ENCODE measurements at regions not wholly inside any gene's neighbourhood (a gene's known extent, or its start where the extent isn't known, plus 50 kb on each side); places are given as distances from the start of the nearest gene placed in this dataset.

GRCh38 chr6:146968041-146968760 is 236.0 kb upstream of the STXBP5 start:
- no peaks in the 10 kb centered on the region for H3K36me3 ChIP-seq (ENCODE audit: control insufficient read depth, insufficient read depth, low read length)
- no peak overlapping the region for H3K27ac ChIP-seq (ENCODE audit: insufficient read depth, low read length)
- H3K4me3 ChIP-seq (replicated peaks in 1 of 4; ENCODE audit: control extremely low read depth in 1 of 4, insufficient read depth in 1 of 4, low read depth in 3 of 4, low read length in 4 of 4): no peak overlapping the region
- no peak overlapping the region for H3K9ac ChIP-seq (ENCODE audit: insufficient read depth, low read length)
- H3K9me3 ChIP-seq (ENCODE audit: control insufficient read depth, insufficient read depth, low read depth, low read length): no peaks in the 10 kb centered on the region
- no peak for TF ChIP-seq EZH2 (IDR thresholded peaks at IDR 0.05; ENCODE audit: low read length, missing control alignments)
- TF ChIP-seq, protein P1, sequence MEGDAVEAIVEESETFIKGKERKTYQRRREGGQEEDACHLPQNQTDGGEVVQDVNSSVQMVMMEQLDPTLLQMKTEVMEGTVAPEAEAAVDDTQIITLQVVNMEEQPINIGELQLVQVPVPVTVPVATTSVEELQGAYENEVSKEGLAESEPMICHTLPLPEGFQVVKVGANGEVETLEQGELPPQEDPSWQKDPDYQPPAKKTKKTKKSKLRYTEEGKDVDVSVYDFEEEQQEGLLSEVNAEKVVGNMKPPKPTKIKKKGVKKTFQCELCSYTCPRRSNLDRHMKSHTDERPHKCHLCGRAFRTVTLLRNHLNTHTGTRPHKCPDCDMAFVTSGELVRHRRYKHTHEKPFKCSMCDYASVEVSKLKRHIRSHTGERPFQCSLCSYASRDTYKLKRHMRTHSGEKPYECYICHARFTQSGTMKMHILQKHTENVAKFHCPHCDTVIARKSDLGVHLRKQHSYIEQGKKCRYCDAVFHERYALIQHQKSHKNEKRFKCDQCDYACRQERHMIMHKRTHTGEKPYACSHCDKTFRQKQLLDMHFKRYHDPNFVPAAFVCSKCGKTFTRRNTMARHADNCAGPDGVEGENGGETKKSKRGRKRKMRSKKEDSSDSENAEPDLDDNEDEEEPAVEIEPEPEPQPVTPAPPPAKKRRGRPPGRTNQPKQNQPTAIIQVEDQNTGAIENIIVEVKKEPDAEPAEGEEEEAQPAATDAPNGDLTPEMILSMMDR (conservative IDR thresholded peaks at IDR 0.05 in 1 of 2, IDR thresholded peaks at IDR 0.05 in 1 of 2; ENCODE audit: low read depth in 1 of 2, low read length in 2 of 2): no peak
- no peaks in the 10 kb centered on the region for H3K27me3 ChIP-seq (ENCODE audit: control insufficient read depth, insufficient read depth, low read length)
- no peak overlapping the region for H3K4me2 ChIP-seq (ENCODE audit: extremely low read depth, insufficient read depth, low read length)
- no peak overlapping the region for H2AFZ ChIP-seq (ENCODE audit: low read length)
- DNase-seq (ENCODE audit: low read depth in 2 of 2): peak; percentile 84 to 90
- H4K20me1 ChIP-seq (ENCODE audit: control insufficient read depth, extremely low read depth, insufficient read depth, low read length): no peaks in the 10 kb centered on the region
- H3K79me2 ChIP-seq (ENCODE audit: control insufficient read depth, insufficient read depth, low read length): no peaks in the 10 kb centered on the region
- H3K4me1 ChIP-seq (ENCODE audit: control insufficient read depth, extremely low read depth, insufficient read depth, low read length): peaks cover 3% of the 10 kb centered on the region

GRCh38 chr6:146972546-146972945 is 231.7 kb upstream of the STXBP5 start:
- H3K4me1 ChIP-seq (ENCODE audit: control insufficient read depth, extremely low read depth, insufficient read depth, low read length): peaks cover 3% of the 10 kb centered on the region
- H3K36me3 ChIP-seq (ENCODE audit: control insufficient read depth, insufficient read depth, low read length): no peaks in the 10 kb centered on the region
- no peak overlapping the region for H3K9ac ChIP-seq (ENCODE audit: insufficient read depth, low read length)
- no peak overlapping the region for H3K4me3 ChIP-seq (replicated peaks in 1 of 4; ENCODE audit: control extremely low read depth in 1 of 4, insufficient read depth in 1 of 4, low read depth in 3 of 4, low read length in 4 of 4)
- no peaks in the 10 kb centered on the region for H3K79me2 ChIP-seq (ENCODE audit: control insufficient read depth, insufficient read depth, low read length)
- H4K20me1 ChIP-seq (ENCODE audit: control insufficient read depth, extremely low read depth, insufficient read depth, low read length): no peaks in the 10 kb centered on the region
- H3K4me2 ChIP-seq (ENCODE audit: extremely low read depth, insufficient read depth, low read length): no peak overlapping the region
- H3K27ac ChIP-seq (ENCODE audit: insufficient read depth, low read length): no peak overlapping the region
- no peak overlapping the region for H2AFZ ChIP-seq (ENCODE audit: low read length)
- no peaks in the 10 kb centered on the region for H3K9me3 ChIP-seq (ENCODE audit: control insufficient read depth, insufficient read depth, low read depth, low read length)
- H3K27me3 ChIP-seq (ENCODE audit: control insufficient read depth, insufficient read depth, low read length): no peaks in the 10 kb centered on the region
- TF ChIP-seq EZH2 (IDR thresholded peaks at IDR 0.05; ENCODE audit: low read length, missing control alignments): no peak
- TF ChIP-seq, protein P1 (conservative IDR thresholded peaks at IDR 0.05 in 1 of 2, IDR thresholded peaks at IDR 0.05 in 1 of 2; ENCODE audit: low read depth in 1 of 2, low read length in 2 of 2): no peak
- peak; percentile 14 to 28 for DNase-seq (ENCODE audit: low read depth in 2 of 2)

GRCh38 chr6:146974351-146974750 is 229.9 kb upstream of the STXBP5 start:
- Histone ChIP-seq H3K4me1 (ENCODE audit: control insufficient read depth, extremely low read depth, insufficient read depth, low read length) (no peaks in the 10 kb centered on the region), H3K9me3 (ENCODE audit: control insufficient read depth, insufficient read depth, low read depth, low read length) (no peaks in the 10 kb centered on the region), H3K79me2 (ENCODE audit: control insufficient read depth, insufficient read depth, low read length) (no peaks in the 10 kb centered on the region), H3K4me3 (replicated peaks in 1 of 4; ENCODE audit: control extremely low read depth in 1 of 4, insufficient read depth in 1 of 4, low read depth in 3 of 4, low read length in 4 of 4) (no peak overlapping the region), H3K27ac (ENCODE audit: insufficient read depth, low read length) (no peak overlapping the region), H3K9ac (ENCODE audit: insufficient read depth, low read length) (no peak overlapping the region), H3K27me3 (ENCODE audit: control insufficient read depth, insufficient read depth, low read length) (no peaks in the 10 kb centered on the region), H3K4me2 (ENCODE audit: extremely low read depth, insufficient read depth, low read length) (no peak overlapping the region), H3K36me3 (ENCODE audit: control insufficient read depth, insufficient read depth, low read length) (no peaks in the 10 kb centered on the region), H2AFZ (ENCODE audit: low read length) (no peak overlapping the region), H4K20me1 (ENCODE audit: control insufficient read depth, extremely low read depth, insufficient read depth, low read length) (no peaks in the 10 kb centered on the region)
- DNase-seq (ENCODE audit: low read depth in 2 of 2): no peak
- TF ChIP-seq, protein P1 (conservative IDR thresholded peaks at IDR 0.05 in 1 of 2, IDR thresholded peaks at IDR 0.05 in 1 of 2; ENCODE audit: low read depth in 1 of 2, low read length in 2 of 2): no peak
- no peak for TF ChIP-seq EZH2 (IDR thresholded peaks at IDR 0.05; ENCODE audit: low read length, missing control alignments)
